AG09309 (cell line): ENCODE measurements at regions not wholly inside any gene's neighbourhood (a gene's known extent, or its start where the extent isn't known, plus 50 kb on each side); places are given as distances from the start of the nearest gene placed in this dataset.

Experiments
- DNase-seq: peaks from one replicate; pipeline ENCODE4 v3.0.0-alpha.2; 2010; ENCODE audit warnings: low read depth
- H3K4me3 ChIP-seq: 2 replicates; pipeline ENCODE4 v1.5.1; 2011; ENCODE audit warnings: mild to moderate bottlenecking, low read depth, low read length, moderate library complexity; ENCODE audit not compliant: control insufficient read depth
- CTCF ChIP-seq: IDR thresholded peaks from 2 replicates; pipeline ENCODE4 v1.5.1; 2011; ENCODE audit warnings: mild to moderate bottlenecking, low read depth, low read length, inconsistent platforms; ENCODE audit not compliant: insufficient read depth, control insufficient read depth; ENCODE audit errors: missing control alignments

DNA sequence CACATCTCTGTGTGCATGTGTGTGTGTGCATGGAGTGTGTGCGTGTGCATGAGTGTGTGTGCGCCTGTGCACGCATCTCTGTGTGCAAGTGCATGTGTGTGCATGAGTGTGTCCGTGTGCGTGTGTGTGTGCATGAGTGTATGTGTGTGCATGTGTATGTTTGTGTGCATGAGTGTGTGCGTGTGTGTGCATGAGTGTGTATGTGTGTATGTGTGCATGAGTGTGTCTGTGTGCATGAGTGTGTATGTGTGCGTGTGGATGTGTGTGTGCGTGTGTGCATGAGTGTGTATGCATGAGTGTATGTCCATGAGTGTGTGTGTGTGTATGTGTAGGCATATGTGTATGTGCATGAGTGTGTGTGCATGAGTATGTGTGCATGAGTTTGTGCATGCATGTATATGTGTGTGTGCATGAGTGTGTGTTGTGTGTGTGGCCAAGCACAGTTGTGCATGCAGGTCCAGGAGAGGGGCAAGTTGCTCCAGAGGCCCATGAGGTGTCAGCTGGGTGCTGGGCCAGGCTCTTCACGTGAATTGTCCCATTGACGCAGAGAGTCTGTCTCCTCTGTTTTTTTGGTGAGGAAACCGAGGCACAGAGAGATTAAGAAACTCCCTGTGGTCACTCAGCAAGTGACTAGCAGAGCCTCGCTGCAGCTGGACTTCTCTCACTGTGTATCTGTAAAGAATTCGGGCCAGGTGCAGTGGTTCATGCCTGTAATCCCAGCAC is 75.5 kb downstream of the ASB1 start:
- no peak for DNase-seq
- TF ChIP-seq CTCF: no peak
- H3K4me3 ChIP-seq: no peak overlapping the region

DNA sequence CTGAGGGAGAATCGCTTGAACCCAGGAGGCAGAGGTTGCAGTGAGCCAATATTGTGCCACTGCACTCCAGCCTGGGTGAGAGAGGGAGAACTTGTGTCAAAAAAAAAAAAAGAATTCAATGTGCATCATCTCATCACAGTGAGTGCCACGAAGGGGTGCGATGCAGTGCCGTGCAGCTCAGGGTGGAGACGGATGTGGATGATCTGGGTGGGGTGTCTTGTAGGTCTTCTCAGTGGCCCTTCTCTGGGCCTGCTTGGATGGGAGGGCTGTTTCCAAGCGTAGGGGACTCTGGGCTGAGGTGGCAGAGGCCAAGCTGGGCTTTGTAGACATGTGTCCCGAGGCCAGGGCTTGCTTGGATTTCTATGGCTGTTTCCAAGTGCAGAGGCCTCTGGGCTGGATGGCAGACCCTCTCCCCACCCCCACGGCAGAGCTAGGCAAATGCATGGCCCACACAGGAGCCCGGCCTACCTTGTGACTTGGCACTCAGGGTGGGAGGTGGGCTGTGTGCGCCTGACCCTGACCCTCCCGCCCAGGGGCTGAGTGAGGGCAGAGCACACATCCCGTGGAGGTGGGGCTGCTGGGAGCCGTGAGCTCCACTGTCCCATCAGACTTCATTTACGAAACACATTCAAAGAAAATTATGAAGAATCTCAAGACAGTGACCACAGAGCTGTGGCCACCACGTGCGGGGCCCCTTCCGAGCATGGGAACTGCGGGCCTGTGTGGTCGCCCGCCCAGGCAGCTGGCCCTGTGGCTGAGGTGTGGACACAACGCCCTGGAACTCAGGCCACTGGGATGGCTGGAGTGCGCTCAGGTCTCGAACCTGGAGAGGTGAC is 76.4 kb downstream of the ASB1 start:
- TF ChIP-seq CTCF: no peak
- no peak overlapping the region for H3K4me3 ChIP-seq
- no peak for DNase-seq

- DNase-seq: no peak
- TF ChIP-seq CTCF: no peak
- H3K4me3 ChIP-seq: no peak overlapping the region
These were observed 77.6 kb downstream of the ASB1 start for GRCh38 chr2:238504181-238504931.

- no peak for DNase-seq
- no peak overlapping the region for H3K4me3 ChIP-seq
- no peak for TF ChIP-seq CTCF
These were observed 78.6 kb downstream of the ASB1 start for GRCh38 chr2:238505119-238505891.

- DNase-seq: no peak
- no peak overlapping the region for H3K4me3 ChIP-seq
- TF ChIP-seq CTCF: no peak
These were observed 79.2 kb downstream of the ASB1 start for GRCh38 chr2:238505892-238506280.
